Hematopoietic multipotent progenitor cell (in vitro differentiated cells): ENCODE measurements at regions not wholly inside any gene's neighbourhood (a gene's known extent, or its start where the extent isn't known, plus 50 kb on each side); places are given as distances from the start of the nearest gene placed in this dataset.

Source experiments
- DNase-seq, 3 donors: peaks; one replicate each; pipeline ENCODE4 v3.0.0-alpha.2; 2011 to 2015; ENCODE audit warnings: low read depth in 2 of 3, low spot score in 2 of 3

GRCh38 chr13:74623761-74624160 is 489.6 kb upstream of the KLF12 start:
- DNase-seq: no peak

- no peak for DNase-seq
Measured at GRCh38 chr13:74622284-74622683, 488.1 kb upstream of the KLF12 start.

GRCh38 chr13:74620711-74621110 is 486.5 kb upstream of the KLF12 start:
- DNase-seq: no peak

GRCh38 chr13:74620308-74620707 is 486.1 kb upstream of the KLF12 start:
- DNase-seq: no peak

- DNase-seq: no peak
Measured at GRCh38 chr13:74597526-74597925, 463.3 kb upstream of the KLF12 start.

- DNase-seq: no peak
Measured at GRCh38 chr13:74596691-74597090, 462.5 kb upstream of the KLF12 start.

GRCh38 chr13:74593688-74594087 is 459.5 kb upstream of the KLF12 start:
- no peak for DNase-seq

- no peak for DNase-seq
Measured at GRCh38 chr13:74586847-74587246, 452.6 kb upstream of the KLF12 start.

- no peak for DNase-seq
Measured at GRCh38 chr13:74576420-74576819, 442.2 kb upstream of the KLF12 start.

- peak in 2 of 3 donors; percentile 69 to 78 for DNase-seq
Measured at GRCh38 chr13:74575729-74576125, 441.5 kb upstream of the KLF12 start.

- DNase-seq: no peak
Measured at GRCh38 chr13:74574964-74575728, 440.9 kb upstream of the KLF12 start.

- peak in 1 of 3 donors; percentile 16 for DNase-seq
Measured at GRCh38 chr13:74573654-74574053, 439.4 kb upstream of the KLF12 start.

GRCh38 chr13:74571811-74572210 is 437.6 kb upstream of the KLF12 start:
- no peak for DNase-seq

- no peak for DNase-seq
Measured at GRCh38 chr13:74570834-74571233, 436.6 kb upstream of the KLF12 start.

- no peak for DNase-seq
Measured at GRCh38 chr13:74570046-74570445, 435.8 kb upstream of the KLF12 start.

GRCh38 chr13:74569251-74569650 is 435.0 kb upstream of the KLF12 start:
- no peak for DNase-seq

GRCh38 chr13:74567485-74567884 is 433.3 kb upstream of the KLF12 start:
- no peak for DNase-seq

- no peak for DNase-seq
Measured at GRCh38 chr13:74562381-74562780, 428.2 kb upstream of the KLF12 start.

- DNase-seq: no peak
Measured at GRCh38 chr13:74561155-74561554, 427.0 kb upstream of the KLF12 start.

- DNase-seq: no peak
Measured at GRCh38 chr13:74560325-74560724, 426.1 kb upstream of the KLF12 start.

- DNase-seq: no peak
Measured at GRCh38 chr13:74557870-74558269, 423.7 kb upstream of the KLF12 start.

GRCh38 chr13:74555651-74556420 is 421.6 kb upstream of the KLF12 start:
- no peak for DNase-seq
